Activated CD8-positive, alpha-beta memory T cell treated with anti-CD3 and anti-CD28 coated beads for 4 hours (primary cell): ENCODE measurements at regions not wholly inside any gene's neighbourhood (a gene's known extent, or its start where the extent isn't known, plus 50 kb on each side); places are given as distances from the start of the nearest gene placed in this dataset.

Source experiments
- DNase-seq, 2 donors: peaks; one replicate each; pipeline ENCODE4 v3.0.0-alpha.2; 2020; ENCODE audit warnings: low read depth in 2 of 2

DNA sequence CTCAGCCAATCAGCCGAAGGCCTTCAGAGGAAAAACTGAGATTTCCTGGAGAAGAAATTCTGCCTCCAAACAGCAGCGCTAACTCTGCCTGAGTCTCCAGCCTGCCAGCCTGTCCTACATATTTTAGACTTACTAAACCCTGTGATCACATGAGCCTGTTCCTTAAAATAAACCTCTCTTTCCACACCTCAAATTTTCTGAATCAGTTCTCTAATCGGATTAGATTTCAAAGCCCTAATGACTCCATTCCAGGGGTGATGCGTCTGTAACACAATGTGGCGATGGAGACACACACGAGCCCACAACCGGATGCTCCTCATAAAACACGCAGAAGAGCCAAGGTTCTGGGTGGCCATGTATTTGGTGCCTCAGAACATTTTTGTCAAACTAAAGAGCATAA, 1371.2 kb downstream of the BRD1 start:
- DNase-seq: no peak

DNA sequence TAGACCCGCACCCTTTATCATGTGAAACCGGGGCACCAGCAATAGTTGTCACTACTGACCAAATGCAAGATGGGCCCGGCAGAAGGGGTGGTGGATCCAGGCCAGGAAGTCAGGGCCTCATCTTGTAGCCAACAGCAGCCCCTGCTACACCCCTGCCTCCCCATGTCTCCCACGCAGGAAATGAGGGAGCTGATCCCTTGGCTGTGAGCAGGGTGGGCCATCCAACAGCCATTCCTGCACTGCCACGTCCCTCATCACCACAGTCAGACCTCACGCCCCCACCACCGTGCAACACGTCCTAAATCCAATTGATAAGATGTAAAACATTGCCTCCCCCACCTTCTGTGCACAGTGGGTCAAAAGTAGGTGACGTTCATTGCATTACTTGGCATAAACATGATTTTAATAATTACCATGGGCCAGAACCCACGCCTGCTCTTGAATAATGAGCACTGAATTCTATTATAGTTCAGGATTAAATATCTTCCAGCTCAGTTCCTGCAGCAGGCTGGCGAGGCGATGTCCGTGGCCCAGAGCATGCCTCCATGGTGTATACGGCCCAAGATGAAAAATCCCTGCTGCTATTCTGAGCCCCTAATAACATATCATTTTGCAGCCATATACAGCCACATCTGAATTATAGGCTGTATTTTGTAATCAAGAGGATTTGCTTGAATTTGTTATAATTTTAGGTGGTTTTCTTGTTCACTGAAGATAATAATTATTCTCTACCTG, 1373.8 kb downstream of the BRD1 start:
- no peak for DNase-seq

DNA sequence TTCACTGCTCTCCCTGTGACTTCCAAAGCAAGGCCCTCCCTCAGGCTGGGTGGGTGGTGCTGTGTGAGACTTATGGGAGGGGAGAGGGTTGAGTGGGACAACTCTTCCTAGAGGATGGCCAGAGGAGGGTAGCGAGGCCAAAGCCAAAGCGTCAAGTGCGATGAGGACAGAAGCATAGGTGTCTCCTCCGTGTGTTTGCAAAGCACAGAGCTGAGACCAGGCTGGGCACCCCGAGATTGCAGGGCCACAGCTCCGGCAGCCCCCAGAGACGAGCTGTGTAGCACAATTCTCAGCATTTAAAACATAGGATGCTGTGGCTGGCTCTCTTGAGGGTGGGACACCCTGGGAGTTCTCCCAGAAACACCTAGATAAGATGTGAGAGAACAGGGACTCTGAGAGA, 1374.5 kb downstream of the BRD1 start:
- no peak for DNase-seq

DNA sequence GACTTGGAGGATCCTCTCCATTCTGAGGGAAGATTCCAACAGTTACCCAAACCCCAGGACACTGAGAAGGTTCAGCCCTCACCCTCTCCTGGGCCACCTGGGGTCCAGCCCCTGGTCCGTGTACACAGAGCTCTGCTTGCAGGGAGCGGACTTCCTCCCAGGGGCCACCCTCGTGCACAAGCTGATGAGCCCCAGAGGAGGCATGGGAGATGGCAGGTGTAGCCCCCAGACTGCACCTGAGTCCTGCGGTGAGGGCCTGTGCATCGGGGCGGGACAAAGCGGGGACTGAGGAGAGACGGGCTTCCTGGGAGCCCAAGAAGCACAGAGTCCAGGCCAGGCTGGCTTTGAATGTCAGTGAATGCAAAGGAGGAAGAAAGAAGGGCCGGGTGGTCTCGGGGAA, 1374.9 kb downstream of the BRD1 start:
- no peak for DNase-seq

DNA sequence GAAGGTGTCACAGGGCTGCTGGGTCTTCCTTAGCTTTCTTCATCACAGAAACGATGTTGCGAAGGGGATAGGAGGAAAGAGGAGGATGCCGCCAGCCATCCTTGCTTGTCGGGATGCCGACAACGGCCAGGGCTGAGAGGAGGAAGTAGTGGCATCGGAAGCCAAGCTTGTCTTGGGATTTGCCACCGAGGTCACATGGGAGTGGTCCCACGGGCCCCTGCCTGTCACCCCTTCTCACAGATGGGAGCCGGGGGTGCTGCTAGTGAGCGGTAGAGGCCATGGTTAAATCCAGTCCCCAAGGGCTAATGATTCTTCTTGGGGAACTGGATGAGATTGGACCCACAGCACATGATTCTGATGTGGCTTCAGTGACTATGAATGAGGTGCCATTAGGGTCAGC, 1375.8 kb downstream of the BRD1 start:
- no peak for DNase-seq

DNA sequence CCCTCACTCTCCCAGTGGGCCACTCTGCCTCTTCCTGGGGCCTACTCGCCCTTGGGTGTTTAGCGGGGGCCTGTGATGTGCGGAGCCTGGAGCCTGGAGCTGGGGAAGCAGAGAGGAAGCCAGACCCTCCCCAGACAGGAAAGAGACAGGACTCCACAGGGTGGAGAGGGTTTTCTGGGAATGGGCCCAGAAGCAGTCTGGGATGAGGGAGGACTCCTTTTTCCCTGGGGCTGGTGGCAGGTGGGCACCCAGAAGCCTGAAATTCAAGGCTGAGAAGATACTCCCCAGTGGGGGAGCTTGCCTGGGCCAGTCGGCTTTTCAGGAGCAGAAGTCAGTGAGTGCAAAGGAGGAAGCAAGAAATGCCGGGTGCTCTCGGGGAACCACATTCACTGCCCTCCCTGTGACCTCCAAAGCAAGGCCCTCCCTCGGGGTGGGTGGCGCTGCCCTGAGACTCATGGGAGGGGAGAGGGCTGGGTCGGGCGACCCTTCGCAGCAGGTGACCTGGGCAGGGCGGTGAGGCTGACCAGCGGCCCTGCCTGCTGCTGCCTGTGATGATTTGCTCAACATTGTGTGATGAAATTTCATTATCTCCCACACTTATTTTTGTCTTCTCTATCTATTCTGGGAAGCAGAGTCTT, 1377.4 kb downstream of the BRD1 start:
- DNase-seq: no peak

DNA sequence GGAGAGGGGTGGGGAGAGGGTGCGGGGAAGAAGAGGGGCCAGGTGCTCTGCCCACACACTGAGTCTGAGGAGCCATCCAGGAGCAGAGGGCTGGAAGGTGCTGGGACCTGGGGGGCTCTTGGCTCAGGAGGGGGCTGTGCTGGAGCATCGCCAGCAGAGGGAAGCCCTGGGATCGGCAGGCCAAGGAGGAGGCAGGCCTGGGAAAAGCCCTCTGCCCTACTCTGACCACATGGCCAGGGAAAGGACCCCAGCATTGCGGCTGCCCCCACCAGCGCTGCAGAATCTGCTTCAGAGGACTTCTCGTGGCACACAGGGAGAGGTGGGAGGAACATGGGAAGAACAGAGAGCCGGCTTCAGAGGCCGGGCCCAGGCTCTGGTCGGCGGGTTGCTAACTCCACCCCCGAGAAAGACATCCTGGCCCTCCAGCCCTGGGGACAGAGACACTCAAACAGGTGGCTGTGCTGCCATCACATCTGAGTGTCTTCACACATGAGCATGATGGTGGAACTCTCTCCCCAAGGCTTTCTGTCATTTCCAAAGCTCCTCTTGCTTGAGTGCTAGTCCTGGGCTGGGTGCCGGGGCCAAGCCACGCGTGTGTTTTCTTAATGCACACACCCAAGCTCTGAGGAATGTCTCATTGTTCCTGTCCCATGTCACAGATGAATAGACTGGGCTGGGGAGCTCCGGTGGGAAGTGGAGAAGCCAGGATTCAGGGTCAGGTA, 1378.0 kb downstream of the BRD1 start:
- DNase-seq: no peak

DNA sequence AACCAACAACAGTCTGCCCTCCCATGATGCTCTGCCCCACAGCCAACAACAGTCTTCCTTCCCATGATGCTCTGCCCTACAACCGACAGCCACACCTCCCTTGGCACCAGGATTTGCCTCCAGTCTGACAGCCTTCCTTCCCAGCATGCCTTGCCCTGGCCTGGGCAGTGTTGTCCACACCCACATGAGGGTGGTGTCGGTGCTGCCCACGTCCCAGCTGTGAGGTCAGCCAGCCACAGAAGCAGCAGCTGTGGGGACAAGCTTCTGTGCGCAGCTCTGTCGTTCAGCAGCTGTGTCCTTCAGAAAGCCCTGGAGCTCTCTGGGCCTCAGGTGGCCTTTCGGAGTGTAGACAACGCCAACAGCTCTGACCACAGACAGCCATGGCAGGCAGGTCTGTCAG, 1378.9 kb downstream of the BRD1 start:
- DNase-seq: no peak

DNA sequence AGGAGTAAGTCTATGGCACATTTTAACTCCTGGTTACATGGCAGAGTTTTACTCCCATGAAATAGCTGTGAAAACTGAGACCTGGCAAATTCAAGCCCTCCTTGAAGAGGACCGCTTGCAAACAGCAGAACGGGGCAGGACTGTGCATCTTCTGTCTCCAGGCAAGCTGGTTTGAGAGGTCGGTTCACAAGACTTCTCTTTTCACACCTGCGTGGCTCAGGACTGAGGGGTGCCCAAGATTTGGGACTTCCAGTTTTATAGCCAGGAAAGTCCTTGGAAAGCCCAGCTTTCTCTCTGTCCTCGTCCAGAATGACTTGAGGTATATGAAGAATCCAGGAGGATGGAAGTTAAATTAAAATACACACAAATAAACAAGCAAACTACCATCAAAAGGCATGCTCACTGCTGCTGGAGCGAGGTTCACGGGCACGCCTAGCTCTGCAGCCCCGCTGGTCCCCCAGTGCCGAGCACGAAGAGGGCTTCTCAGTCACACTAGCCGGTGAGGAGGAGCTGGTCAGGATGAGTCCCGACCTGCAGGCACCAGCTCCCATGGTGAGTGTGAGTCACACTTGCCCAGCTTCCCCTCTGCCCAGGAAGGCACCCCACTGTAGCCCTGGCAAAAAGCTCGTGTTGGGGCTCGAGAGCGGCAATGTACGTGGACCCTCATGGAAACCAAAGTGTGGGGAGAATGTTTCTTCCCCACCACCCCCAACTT, 1382.4 kb downstream of the BRD1 start:
- no peak for DNase-seq

DNA sequence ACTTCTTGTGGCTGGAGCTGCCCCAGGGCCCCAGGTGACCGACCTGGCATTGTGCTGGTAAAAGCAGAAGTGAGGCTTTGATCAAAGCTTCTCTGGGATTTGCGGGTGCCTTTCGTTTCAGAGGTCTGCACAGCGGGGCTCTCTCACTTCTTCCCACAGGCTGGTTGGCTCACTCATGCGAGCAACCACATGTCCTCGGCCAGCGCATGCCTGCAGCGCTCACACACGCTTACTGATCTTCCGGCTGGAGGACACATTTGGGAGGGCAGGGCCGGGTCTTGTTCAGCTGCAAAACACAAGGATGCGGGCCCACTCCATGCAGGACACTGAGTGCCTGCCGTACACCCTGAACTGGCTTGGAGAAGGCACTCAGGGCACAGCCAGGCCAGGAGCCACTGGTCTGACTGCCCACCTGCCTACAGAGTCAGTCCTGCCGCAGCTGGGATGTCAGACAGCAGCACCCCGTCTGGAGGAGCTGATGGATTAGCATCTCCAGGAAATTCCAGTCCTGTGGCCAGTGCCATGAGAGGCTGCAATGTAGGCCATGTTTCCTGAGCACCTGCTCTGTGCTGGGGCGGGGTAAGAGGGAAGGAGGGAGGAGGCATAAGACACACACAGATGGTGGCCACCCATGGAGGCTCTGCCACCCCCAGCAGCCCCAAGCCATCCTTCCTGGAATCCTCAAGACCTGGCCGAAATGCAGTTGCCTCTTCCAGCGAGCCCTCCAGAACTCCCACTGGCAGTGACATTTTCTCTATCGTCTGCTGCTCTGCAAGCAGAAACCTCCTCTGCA, 1383.2 kb downstream of the BRD1 start:
- no peak for DNase-seq

DNA sequence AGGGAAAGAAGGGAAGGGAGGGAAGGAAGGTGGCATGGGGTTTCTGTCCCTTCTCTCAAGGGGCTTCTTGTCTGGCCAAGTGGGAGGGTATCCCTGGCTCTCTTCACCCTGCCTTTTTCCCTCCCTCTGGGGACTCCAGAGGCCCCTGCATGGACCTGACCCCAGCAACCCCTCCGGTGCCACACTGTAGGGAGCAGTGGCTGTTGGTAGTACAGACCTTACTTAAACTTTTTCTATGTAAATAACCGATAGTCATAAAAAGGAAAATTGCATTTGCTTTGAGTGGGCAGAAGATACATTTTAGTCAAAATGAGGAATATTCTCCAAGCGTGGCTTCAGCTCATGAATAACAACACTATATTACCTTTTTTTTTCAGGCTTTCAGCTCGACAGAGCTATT, 1384.0 kb downstream of the BRD1 start:
- DNase-seq: no peak

DNA sequence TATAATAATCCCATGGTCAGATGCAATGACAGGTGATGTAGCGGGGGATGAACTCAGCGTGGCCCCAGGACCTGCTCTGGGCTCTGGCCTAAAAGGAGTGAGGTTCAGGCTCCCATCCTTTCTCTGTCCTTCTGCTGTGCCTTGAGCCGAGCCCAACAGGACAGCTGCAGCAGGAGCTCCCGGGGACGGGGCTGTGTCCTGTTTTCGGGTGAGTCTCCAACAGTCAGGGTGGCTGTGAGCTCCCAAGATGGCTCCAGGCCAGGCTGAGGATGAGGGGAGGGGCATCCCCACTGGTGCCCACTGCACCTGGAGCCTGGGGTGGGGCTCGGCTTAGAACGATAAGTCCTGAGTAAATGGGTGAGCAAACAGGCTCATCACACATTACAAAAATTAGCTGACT, 1385.0 kb downstream of the BRD1 start:
- DNase-seq: no peak

DNA sequence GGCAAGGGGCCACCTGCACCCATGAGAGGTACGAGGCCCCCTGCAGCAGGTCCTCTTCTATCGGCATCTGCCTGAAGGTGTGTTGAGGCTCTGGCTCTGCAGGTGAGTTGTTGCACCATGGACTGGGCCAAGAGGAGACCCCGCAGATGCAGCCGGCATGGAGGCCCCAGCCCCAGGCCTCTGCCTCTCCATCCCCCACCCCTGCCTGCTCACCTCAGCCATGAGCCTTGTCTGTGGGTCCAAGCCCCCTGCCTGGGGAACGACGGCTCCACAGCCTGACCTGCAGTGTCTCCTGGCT, 1386.2 kb downstream of the BRD1 start:
- DNase-seq: no peak

DNA sequence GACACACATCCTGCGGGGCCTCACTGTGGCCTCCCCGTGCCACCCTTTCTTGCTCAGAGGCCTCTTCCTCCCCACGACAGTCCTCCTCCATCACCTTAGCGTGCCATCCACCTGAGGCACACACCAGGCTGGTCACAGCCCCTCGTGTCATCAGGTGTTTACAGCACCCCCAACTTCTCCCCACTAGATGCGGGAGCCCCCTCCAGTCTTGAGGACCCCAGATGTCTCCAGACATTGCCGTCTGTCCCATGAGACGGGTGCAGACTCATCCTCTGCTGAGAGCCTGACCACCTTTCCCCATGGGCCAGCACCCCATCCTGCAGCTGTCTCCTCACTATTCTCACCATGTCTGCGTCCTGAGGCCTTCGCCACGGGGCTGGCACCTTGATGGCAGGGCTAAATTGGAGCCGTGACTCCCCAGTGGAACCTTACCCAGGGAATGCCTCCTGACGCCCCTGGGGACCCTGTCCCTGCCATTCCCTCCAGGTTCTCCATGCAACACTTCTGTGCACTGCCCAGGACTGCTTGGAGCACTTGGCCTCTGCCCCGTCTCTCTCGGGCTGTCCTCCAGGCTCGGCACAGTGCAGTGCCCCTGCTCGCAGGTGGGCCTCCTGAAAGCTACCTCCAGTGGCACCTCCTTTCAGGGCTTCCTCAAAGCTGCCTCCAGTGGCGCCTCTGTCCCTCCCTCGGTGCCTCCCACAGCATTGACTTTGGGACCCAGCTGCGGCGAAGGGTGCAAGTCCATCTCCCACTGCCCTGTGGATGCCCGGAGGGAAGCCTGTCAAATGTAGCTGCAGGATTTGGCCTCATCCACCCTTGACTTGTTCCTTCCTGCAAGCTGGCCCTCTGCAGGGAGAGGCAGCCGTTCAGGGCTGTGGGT, 1386.8 kb downstream of the BRD1 start:
- DNase-seq: no peak

DNA sequence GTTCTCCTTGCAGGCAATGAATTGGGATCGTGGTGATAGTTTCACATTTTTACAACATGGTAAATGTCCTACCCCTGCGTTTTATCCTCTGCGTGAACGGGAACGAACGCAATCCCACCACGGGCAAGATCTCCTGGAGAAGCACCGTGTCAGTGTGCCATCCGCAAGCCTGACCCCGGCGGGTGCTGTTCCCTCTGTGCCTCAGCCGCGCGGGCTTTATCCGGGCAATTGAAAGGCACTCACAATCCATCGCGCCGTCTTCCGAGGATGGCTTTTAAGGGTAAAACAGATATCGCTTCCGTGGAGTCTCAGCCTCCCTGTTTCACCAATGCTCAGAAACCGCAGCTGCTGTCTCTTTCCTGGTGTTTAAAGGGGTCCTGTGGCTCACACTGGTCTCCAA, 1387.5 kb downstream of the BRD1 start:
- DNase-seq: no peak

DNA sequence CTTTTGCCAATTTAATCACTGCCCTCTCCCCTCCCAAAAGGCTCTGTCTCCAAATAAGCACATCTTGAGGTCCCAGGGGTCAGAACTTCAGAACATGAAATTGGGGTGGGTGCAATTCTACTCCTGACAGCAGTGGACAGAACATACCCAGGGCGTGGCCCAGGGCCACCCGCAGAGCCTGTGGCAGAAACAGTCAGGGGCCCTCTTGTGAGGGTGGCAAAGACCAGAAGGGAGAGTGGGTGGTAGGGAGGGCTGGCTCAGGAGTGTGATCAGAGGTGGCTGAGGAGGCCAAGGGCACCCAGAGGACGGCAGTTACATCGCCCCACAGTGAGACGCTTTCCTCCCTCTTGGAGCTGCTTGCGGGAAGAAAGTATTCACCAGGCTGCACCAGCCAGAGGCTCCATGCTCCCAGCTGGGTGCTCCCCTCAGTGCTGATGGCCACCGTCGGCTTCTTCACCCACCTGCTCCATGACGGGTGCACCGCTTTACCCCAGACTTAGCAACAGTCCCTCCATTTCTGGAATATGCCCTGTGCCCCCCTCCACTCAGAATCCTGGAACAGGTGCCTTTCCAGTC, 1388.0 kb downstream of the BRD1 start:
- no peak for DNase-seq

DNA sequence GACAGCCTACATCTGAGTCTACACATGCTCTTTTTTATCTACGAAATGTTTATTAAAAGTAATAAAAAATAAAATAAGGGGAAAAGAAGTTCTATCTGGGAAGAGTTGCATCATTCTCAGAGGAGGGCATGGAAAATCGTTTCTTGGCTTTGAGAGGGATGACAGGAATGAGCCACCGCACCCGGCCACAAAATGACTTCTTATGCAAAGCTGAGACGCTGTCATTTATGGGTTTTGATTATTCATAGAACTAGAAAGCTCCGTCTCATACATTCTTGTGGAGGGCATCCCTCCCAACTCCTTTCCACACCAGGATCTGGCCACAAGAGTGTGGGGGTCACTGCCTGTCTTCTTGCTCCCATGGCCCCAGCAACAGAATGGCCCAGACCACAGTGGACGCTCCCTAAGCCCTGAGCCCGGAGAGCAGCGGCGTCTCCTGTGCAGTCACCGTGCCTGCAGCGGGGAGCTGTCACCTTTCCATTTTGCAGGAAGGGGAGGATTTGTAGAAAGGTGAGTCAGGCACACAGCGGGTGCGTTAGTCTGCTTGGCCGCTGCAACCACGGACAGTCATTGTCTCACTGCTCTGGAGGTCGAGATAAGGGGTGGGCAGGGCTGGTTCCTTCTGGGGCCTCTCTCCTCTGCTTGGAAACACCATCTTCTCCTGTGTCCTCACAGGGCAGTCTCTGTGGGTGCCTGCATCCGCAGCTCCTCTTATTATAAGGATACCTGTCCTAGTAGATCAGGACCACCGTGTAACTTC, 1388.7 kb downstream of the BRD1 start:
- DNase-seq: no peak

DNA sequence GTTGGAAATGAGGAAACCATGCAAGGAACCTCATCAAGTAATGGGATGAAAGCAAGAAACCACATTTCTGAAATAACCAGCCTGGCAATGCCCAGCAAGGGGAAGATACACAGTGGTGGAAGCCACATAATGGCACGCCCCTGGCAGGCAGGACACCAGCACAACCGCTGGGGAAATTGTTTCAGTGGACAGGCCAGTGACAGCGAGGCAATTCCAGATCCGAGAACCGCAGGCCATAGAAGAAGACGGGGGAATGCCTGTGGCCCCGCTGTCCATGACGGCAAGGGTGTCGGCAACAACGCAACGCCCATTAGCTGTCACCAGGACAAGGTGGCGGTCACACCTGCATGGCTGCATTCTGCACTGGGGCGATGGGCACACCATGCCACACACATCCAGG, 1389.6 kb downstream of the BRD1 start:
- DNase-seq: no peak

DNA sequence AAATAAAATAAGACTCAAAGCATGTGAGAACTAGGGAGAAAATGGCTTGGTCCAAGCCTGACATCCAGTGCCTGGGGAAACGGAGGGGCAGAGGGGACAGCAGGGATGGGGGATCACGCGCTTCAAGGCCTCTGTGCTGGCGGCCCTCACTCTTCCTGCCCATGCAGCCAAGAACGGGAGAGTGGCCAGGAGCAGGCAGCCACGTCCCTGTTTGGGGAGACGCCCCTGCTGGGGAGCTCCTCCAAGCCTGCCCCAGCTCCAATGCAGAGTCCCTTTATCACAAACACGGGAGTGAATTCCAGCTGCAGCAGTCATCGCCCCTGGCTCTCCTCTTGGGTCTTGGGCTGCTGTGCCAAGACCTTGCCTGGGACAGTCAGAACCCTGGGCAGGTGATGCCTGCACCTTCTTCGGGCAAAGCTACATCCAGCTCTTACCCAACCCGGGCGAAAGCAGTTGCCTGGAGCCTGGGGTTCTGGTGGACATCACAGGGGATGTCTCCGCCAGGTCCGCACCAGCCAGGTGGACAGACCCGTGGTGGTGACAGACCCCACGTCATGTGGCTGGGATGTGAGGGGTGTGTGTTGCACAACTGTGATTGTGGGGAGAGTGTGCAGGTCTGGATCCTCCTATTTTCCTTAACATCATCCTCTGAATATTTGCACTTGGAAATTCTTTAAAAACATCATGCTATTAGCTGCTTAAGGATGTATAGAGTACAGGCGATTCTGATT, 1391.3 kb downstream of the BRD1 start:
- DNase-seq: no peak
